ENCODE measurements at regions not wholly inside any gene's neighbourhood (a gene's known extent, or its start where the extent isn't known, plus 50 kb on each side); places are given as distances from the start of the nearest gene placed in this dataset.

- TF ChIP-seq CTBP2 (IDR thresholded peaks at IDR 0.05; ENCODE audit: borderline replicate concordance, insufficient read depth, insufficient read length, low read length) (no peak), RBBP5 (IDR thresholded peaks at IDR 0.05; ENCODE audit: borderline replicate concordance, low read depth, low read length) (no peak), CTCF (IDR thresholded peaks at IDR 0.05; ENCODE audit: control extremely low read depth in 1 of 3, insufficient read depth in 1 of 3, low read depth in 1 of 3, low read length in 3 of 3) (no peak), CBX8 (IDR thresholded peaks at IDR 0.05; ENCODE audit: borderline replicate concordance, low read depth, low read length) (no peak), SRF (IDR thresholded peaks at IDR 0.05; ENCODE audit: low read depth, low read length) (no peak)
Observed at GRCh38 chr14:96723946-96724345, 73.2 kb upstream of the VRK1 start (continued).
